Inflammatory macrophage treated with lipopolysaccharide for 1 hour (primary cell): ENCODE measurements at regions not wholly inside any gene's neighbourhood (a gene's known extent, or its start where the extent isn't known, plus 50 kb on each side); places are given as distances from the start of the nearest gene placed in this dataset.
A peak's percentile ranks its signal among the peaks of the same experiment; 100 is the strongest.

Experiments used
- DNase-seq, 2 donors: peaks; one replicate each; pipeline ENCODE4 v3.0.0-alpha.2; 2020 to 2022

DNA sequence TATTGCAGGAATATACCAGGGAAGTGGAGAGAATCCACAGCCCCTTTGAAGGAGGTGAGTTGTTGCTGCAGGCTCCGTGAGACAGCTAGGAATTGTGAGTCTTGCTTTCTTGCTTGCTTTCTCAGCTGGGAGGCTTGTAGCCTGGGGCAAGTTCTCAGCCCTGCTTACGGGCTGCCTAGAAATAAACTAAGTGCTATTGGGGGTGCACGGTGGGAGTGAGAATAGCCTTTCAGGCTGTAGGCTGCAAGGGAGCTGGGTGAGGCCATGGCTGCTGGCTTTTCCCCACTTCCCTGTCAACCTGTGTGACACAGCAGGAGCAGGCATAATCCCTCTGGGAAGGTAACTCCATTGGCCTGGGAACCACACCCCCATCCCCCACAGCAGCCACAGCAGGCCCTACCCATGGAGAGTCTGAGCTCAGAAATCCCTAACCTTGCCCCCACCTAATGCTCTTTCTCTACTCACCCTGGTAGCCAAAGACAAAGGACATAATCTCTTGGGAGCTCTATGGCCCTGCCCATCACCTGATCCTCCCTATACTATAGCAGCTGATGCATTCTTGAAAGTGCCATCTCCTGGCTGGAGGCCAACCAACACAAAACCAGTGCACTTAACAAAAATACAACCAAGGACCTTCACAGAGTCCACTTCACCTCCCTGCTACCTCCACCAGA, 113.0 kb downstream of the MMRN1 start:
- DNase-seq: no peak

DNA sequence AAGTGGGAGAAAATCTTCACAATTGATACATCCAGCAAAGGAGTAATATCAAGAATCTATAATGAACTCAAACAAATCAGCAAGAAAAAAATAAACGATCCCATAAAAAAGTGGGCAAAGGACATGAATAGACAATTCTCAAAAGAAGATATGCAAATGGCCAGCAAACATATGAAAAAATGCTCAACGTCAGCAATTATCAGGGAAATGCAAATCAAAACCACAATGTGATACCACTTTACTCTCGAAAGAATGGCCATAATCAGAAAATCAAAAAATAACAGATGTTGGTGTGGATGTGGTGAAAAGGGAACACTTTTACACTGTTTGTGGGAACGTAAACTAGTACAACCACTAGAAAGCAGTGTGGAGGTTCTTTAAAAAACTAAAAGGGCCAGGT, 114.3 kb upstream of the CCSER1 start:
- no peak for DNase-seq

DNA sequence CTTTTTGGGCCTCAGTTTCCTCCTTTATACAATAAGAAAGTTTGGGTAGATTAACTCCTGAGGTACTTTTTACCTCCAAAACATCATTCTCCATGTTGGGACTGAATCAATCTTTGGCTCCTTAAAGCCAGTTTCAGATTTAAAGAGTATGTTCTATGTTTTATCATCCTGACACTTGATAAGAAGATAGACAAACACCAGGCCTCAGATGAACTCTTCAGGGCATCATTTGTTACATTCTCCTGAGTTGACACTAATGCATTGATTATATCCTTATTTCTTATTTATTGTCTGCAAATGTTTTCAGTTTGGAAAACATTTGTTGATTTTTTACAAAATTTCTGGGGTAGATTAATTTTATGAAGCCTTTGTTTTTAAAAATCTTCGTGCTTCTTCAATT, 102.7 kb upstream of the CCSER1 start:
- DNase-seq: no peak

DNA sequence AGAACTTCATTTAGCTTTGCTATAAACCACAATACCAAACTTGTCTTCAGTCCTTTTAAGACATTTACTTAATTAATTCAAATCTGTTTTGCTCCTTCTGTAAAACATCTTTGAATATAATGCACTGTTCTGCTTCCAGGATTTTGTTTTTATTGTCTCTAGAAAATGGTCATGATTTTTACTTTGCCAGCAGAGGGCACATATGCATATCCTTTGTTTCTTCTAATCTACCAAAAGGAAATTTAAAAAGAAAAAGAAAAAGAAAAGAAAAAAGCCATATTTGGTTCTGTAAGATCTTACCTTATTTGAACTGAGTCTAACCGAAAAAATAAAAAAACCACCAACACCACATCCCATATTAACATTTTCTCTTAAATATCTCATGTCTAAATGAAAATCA, 101.9 kb upstream of the CCSER1 start:
- DNase-seq: peak in 1 of 2 donors; percentile 24

DNA sequence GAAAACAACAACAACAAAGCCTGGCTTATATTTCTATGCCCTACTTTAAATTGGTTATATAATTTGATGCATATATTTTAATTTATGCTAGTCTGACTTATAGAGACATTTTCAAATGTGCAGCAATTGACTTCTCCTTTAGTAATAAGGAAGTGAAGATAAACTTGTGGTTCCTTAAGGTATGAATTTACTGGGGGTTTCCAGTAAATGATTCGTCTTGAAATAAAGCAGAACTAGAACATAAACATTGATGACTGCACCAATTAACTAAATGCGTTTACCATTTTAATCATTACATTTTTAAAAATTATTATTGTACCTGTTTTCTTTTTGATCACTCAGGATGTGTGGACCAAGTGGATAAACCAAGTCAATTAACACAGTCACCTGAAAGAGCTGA, 99.6 kb upstream of the CCSER1 start:
- peak; percentile 57 to 70 for DNase-seq

DNA sequence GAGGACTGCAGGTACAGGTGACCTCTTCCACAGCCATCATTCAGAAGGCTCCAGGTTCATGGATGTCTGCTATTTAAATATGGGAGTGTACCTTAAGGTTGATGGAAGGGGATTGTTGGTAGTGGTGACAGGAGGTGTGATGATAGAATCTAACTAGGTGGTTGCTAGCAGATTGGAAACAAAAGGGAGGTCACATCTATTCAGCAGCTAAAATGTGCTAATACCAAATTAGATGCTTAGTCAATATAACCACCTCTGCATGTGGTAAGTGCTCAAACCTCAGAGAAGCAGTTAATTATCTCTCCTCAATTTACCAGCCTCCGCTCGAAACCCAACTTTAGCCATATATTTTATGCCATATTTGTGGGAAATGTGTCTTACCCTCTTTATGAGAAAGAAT, 98.7 kb upstream of the CCSER1 start:
- no peak for DNase-seq

DNA sequence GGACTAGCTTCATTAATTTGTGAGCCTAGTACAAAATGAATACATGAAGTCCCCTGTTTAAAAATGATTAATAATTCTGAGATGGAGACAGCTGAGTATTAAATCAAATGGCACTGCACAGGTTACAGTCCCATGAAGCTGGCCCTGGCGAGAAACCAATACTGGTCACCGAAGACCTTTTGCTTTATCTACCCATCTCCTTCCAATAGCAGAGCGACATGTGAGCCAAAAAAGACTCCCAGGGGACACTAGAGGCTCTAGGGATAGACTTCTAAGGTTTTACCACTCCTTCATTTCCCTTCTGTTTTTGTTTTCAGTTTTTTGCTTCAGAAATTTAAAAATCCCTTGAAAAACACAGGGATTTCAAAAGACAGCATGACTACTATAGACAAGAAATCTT, 97.0 kb upstream of the CCSER1 start:
- DNase-seq: no peak

DNA sequence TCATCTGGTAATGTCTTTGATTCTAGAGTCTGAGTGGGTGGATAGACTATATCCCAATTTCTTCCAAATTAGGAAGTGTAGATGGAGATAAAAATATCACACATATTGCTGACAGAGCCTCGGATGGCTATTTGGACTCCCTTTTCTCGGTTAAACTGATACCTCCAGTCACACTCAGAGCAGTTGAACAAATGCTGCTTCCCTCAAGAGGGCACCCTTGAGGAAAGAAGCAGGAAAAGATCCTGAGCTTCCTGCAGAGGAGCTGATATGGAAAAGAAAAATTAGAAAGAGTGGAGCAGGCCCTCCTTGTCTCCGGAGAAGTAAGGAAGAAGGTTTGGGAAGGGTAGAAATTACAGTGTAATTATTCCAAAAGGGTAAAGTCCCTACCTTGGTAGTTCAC, 96.2 kb upstream of the CCSER1 start:
- no peak for DNase-seq

DNA sequence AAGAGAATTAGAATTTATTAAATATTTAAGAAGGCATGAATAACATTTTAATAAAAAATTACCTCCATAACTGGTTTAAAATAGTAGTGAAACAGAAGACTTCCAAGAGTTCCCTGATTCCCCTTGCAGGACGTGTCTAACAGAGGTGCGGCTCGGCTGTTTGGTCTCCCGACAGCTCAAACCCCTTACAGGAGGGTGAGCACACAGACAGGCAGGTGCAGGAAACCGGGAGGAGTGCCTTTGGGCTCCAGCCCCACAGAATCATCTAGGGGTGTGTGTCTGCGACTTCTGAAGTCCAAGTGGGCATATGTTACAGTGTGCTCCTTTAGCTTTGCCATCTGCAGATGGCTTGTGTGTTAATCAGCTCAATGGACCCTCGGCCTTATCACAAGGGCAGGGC, 88.1 kb upstream of the CCSER1 start:
- DNase-seq: no peak

DNA sequence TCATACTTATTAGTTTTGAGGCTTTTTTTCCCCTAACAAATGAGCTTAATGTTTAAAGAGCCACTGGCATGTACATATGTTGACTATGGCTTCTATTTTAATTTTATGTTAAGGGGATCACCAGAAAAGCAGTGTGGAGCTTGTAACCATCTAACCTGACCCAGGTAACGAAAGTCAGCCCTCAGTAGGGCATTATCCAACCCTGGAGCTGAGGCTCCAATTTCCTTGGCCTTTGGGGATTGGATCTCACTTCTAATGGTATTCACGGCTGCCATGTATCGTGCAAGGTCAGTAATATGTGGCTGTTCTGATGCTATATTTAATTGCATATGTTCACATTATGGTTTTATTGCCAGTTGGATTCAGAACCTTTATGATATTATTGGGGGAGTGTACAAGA, 75.2 kb upstream of the CCSER1 start:
- no peak for DNase-seq

DNA sequence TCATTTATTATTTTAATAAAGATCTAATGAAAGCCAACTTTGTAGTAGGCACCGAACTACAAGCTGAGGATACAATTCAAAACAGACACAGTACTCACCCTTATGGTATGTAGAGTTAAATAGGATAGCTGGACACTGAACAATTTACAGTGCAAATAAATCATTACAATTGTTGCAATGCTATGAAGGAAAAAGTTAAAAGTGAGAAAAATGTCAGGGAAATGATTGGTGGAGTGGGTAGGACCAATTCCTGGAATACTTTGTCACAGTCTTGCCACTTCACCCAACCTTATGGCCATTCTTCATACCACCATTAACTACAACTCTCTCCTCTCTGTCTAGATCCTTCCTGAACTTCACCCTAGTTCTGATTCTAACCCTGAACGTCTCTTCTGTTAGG, 70.1 kb upstream of the CCSER1 start:
- DNase-seq: no peak

DNA sequence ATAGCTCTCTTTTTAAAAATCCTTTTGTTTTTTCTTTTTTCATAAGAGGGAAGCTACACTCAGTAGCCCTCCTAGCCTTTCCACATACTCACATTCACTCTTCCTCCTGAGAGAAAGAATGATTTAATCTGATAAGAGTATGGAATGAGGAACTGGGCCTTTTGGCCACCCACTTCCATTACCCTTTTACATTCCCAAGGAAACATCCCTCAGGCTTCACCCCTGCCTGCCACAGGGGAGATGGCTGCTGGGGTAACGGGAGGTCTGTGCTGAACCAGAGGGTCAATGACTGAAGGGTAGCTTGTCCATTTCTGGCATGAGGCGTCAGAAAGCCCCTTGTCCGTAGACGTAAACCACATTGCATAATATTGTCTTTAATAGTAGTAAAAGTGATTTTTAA, 67.2 kb upstream of the CCSER1 start:
- DNase-seq: no peak

DNA sequence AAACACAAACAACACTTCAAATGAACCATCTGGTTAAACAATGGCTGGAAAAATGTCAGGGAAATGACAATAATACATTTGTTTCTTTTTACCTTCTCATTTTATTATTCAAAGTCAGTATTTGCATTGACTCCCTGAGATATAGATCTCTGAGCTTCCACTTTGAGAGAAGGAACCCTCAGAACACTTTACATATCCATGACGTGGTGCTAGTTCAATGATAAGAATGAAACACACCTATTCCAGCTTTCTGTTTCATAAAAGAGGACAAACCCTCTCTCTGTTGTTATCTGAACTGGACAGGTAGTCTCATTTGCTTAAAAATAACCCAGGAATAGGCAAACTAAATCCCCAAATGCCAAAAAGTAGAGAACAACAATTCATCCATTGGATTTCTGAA, 65.3 kb upstream of the CCSER1 start:
- no peak for DNase-seq

DNA sequence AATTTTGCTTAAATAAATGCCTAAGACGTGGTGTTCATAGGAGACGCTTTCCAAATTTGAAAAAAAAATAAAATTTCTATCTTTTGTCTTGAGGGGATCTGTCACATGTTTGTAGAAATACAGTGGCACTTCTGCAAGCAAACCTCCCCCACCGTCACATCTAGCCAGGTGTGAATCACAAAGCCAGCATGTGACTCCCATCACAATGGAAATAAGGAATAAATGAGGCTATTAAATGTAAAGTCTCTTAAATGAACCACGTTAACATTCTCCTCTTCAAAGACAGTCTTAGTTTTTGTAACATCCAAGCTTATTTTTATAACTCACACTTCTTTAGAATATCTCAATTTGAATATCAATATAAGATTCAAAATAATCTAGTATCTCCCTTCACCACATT, 63.0 kb upstream of the CCSER1 start:
- DNase-seq: no peak

DNA sequence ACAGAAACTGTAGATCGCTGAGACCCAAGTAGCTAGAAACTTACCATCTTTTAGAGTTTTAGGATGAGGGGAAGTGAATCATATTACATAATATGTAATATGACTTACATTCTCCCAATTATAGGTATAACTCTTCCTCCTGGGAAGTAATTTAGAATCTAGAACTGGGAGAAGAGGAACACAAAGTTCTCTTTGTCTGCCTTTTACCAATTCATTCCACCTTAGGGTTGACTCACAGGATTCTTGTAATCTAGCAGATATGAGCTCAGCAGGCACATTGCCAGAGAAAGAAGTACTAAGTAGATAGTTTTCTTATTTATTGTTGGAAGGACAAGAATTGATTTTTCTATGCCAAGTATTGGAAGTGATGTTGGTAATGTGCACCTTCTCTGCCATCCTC, 58.0 kb upstream of the CCSER1 start:
- DNase-seq: no peak

DNA sequence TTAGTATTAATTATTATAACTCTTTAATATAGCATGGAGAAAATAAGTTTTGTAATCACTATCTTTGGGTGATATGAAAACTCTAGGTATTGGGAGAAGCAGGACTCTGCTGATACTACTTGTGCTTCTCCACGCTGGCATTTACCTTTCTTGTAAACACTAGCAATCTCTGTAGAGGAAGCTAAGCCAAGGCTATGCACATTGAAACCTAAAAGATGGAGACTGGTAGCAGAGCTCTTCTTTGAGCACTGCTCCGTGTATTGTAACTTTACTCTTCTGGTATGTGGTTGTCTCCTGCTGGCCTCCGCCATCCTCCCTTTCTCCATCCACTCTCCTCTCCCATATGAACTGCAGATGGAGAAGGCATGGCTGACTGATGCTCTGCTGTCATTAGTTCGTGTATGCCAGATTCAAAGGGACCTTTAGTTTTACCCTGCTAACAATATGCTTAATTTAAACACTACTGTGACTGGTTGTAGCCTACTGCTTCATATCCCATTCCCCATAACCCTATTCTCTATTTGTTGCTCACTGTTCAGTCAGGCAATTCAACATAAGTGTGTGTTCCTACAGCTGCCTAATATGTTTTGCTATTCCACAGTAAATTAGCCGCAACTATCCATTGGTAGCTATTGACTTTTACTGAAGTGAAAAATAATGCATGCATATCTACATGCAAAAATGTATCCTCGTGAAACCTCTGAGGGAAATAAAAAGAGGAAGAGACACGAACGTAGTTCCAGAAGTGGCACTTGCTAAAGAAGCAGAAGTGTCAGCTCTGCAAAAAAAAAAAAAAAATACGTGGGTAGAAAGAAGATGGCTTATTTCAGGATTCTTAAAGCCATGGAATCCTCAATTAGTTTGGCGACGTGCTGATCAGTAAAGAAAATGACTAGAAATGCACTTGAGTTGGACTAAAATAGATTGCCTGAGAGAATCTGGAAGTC, 55.6 kb upstream of the CCSER1 start:
- DNase-seq: peak; percentile 69 to 77

DNA sequence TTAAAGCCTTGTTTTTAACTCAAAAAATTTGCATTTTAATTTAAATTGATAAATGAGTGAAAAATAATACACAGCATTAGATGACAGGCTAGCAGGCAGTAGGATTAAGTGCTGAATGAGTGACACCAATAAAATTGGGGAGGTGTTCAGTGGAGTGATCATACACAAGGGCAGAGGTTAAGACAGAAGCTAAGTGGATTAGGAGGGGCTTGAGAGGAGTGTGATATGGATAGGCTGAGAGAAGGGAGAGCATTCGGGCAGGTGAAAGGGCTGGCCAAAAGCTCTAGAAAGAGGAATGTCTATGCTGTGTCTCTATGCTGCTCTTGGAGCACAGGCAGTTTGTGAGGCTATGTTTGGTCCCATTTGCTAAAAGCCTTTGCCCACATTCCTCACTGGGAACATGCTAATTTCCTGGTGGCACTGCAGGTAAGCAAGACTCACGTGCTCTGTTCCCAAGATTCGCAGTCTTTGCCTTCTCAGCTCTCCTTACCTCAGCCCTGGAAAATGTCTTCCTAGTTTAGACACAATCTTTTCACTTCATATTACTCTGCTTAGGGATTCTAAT, 52.8 kb upstream of the CCSER1 start:
- DNase-seq: no peak
